ENCODE measurements at regions not wholly inside any gene's neighbourhood (a gene's known extent, or its start where the extent isn't known, plus 50 kb on each side); places are given as distances from the start of the nearest gene placed in this dataset.

- TF ChIP-seq ZFX (IDR thresholded peaks at IDR 0.05; ENCODE audit: borderline replicate concordance) (no peak), CTCF (IDR thresholded peaks at IDR 0.05) (no peak)
- no peak overlapping the region for H3K27ac ChIP-seq
Measured at GRCh38 chr18:45324495-45325113, 290.7 kb upstream of the SLC14A2 start.

GRCh38 chr18:45325778-45326177 lies 289.5 kb upstream of the SLC14A2 start:
- TF ChIP-seq ZFX (IDR thresholded peaks at IDR 0.05; ENCODE audit: borderline replicate concordance) (no peak), CTCF (IDR thresholded peaks at IDR 0.05) (no peak)
- no peak overlapping the region for H3K27ac ChIP-seq

GRCh38 chr18:45326505-45326904 lies 288.8 kb upstream of the SLC14A2 start:
- no peak overlapping the region for H3K27ac ChIP-seq
- no peak for TF ChIP-seq CTCF (IDR thresholded peaks at IDR 0.05)
- TF ChIP-seq ZFX (IDR thresholded peaks at IDR 0.05; ENCODE audit: borderline replicate concordance), result no peak

- H3K27ac ChIP-seq, result no peak overlapping the region
Measured at GRCh38 chr18:45328296-45328695, 287.0 kb upstream of the SLC14A2 start.

GRCh38 chr18:45328811-45329210 lies 286.5 kb upstream of the SLC14A2 start:
- TF ChIP-seq ZFX (IDR thresholded peaks at IDR 0.05; ENCODE audit: borderline replicate concordance) (no peak), CTCF (IDR thresholded peaks at IDR 0.05) (no peak)
- H3K27ac ChIP-seq, result no peak overlapping the region

More at GRCh38 chr18:45328296-45328695, 287.0 kb upstream of the SLC14A2 start:
- TF ChIP-seq CTCF (IDR thresholded peaks at IDR 0.05) (no peak), ZFX (IDR thresholded peaks at IDR 0.05; ENCODE audit: borderline replicate concordance) (no peak)

- H3K27ac ChIP-seq, result no peak overlapping the region
- no peak for TF ChIP-seq CTCF (IDR thresholded peaks at IDR 0.05)
- TF ChIP-seq ZFX (IDR thresholded peaks at IDR 0.05; ENCODE audit: borderline replicate concordance), result no peak
Measured at GRCh38 chr18:45329316-45329715, 286.0 kb upstream of the SLC14A2 start.

- no peak for TF ChIP-seq ZFX (IDR thresholded peaks at IDR 0.05; ENCODE audit: borderline replicate concordance)
- no peak for TF ChIP-seq CTCF (IDR thresholded peaks at IDR 0.05)
- H3K27ac ChIP-seq, result no peak overlapping the region
Measured at GRCh38 chr18:45330170-45330594, 285.1 kb upstream of the SLC14A2 start.

Data from 22Rv1 (cell line).